ENCODE measurements at regions not wholly inside any gene's neighbourhood (a gene's known extent, or its start where the extent isn't known, plus 50 kb on each side); places are given as distances from the start of the nearest gene placed in this dataset.

DNA sequence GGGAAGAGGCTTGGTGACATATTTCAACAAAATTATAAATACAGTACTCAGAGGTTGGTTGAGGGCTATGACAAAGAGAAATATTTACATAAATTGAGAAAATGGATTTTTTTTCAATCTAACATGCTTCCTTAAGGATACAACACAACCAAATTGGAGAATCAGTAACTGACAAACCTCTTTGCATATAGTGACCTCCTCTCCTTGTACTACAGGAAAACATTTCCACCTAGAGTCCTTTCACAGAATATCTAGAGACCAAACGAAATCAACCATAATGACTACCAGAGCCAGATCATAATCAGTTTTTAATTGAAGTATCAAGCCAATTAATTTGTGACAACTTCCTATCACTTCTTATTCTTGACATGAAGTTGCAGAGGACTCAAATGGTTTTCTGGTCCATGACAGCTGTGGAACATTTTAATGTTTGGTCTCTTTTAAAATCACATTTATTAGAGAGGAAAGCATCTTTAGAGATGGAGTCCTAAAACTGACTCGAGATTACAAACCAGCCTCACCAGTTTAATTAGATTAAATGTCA, 1636.5 kb upstream of the C9orf72 start:
- no peak overlapping the region for H3K56ac ChIP-seq (replicated peaks; ENCODE audit: insufficient read length, low read depth, low read length)
- peaks cover 0 to 54% of the 10 kb centered on the region in 2 experiments; a peak in 2 of 4 replicates for H3K79me2 ChIP-seq (ENCODE audit: control insufficient read depth in 1 of 2, insufficient read depth in 2 of 2, low read length in 2 of 2)
- no peak overlapping the region for H3K4me2 ChIP-seq (ENCODE audit: insufficient read depth in 1 of 2, low read depth in 2 of 2, low read length in 2 of 2)
- no peak overlapping the region for H3K4ac ChIP-seq (replicated peaks; ENCODE audit: insufficient read length, low read depth, low read length)
- peaks cover 26% of the 10 kb centered on the region for H3K23me2 ChIP-seq (ENCODE audit: low read depth, low read length)
- H3K27ac ChIP-seq (ENCODE audit: low read depth, low read length) = no peak overlapping the region
- FAIRE-seq (no peak), DNase-seq (ENCODE audit: low read depth in 1 of 2, low spot score in 2 of 2) (no peak)
- H3K4me3 ChIP-seq (ENCODE audit: extremely low read depth in 1 of 4, insufficient read depth in 2 of 4, low read depth in 3 of 4, low read length in 4 of 4) = no peak overlapping the region
- H3K9ac ChIP-seq (replicated peaks in 1 of 4; ENCODE audit: extremely low read depth in 1 of 4, low read depth in 3 of 4, low read length in 3 of 4) = no peak overlapping the region
- no peak overlapping the region for H2AK5ac ChIP-seq (ENCODE audit: low read depth, low read length)
- H2BK12ac ChIP-seq (ENCODE audit: low read depth, low read length) = no peak overlapping the region
- no peaks in the 10 kb centered on the region for H3K79me1 ChIP-seq (ENCODE audit: low read depth, low read length)
- CTCF ChIA-PET (ENCODE audit: partially characterized antibody) = no interaction called here
- H2BK20ac ChIP-seq (ENCODE audit: low read length) = no peak overlapping the region
- H2BK5ac ChIP-seq (ENCODE audit: low read depth, low read length) = no peak overlapping the region
- WGBS, 2 experiments (ENCODE audit: extremely low coverage in 1 of 2, insufficient coverage in 1 of 2, insufficient read length in 1 of 2, insufficient replicate concordance in 2 of 2, low coverage in 1 of 2, low lambda C conversion rate in 2 of 2, missing lambda C conversion rate in 1 of 2) = 78% methylated on average over 2 of the region's 2 CpGs; no CpG with 5 or more reads in 1 of the 2 experiments
- no peak overlapping the region for H3K14ac ChIP-seq (ENCODE audit: insufficient read length)
- TF ChIP-seq RAD21 (IDR thresholded peaks at IDR 0.05 in 1 of 2, conservative IDR thresholded peaks at IDR 0.05 in 1 of 2; ENCODE audit: low read depth in 2 of 2, low read length in 2 of 2) (peak; percentile 39 to 40), ATF2 (IDR thresholded peaks at IDR 0.05; ENCODE audit: low read length) (no peak)
- no peak overlapping the region for H4K8ac ChIP-seq (ENCODE audit: extremely low read depth, insufficient read depth, low read length)
- H2BK15ac ChIP-seq (ENCODE audit: low read length) = no peak overlapping the region
- H4K5ac ChIP-seq (ENCODE audit: insufficient read length, low read depth, low read length) = no peak overlapping the region
- H2AFZ ChIP-seq (ENCODE audit: low read length) = no peak overlapping the region
- H4K91ac ChIP-seq (replicated peaks; ENCODE audit: insufficient read length, low read length) = no peak overlapping the region
- no peak overlapping the region for H3K18ac ChIP-seq (ENCODE audit: extremely low read depth, low read length)
- peaks cover 0 to 1% of the 10 kb centered on the region in 2 experiments for H4K20me1 ChIP-seq (replicated peaks in 1 of 2; ENCODE audit: control insufficient read depth in 1 of 2, insufficient read depth in 2 of 2, low read length in 2 of 2)
- POLR2A ChIA-PET (ENCODE audit: partially characterized antibody) = no interaction called here
- H3K36me3 ChIP-seq (ENCODE audit: control insufficient read depth in 2 of 4, insufficient read depth in 4 of 4, low read length in 3 of 4) = no peaks in the 10 kb centered on the region
- peaks cover 0 to 5% (median 3%) of the 10 kb centered on the region in 4 experiments; a peak in 5 of 7 replicates for H3K4me1 ChIP-seq (replicated peaks in 1 of 4; ENCODE audit: control insufficient read depth in 3 of 4, insufficient read depth in 4 of 4, low read length in 3 of 4)
- H3K27me3 ChIP-seq (replicated peaks in 1 of 4; ENCODE audit: control insufficient read depth in 3 of 4, extremely low read depth in 1 of 4, insufficient read depth in 3 of 4, low read length in 3 of 4) = peaks cover 0 to 5% (median 1%) of the 10 kb centered on the region in 4 experiments; a peak in 4 of 7 replicates
- no peak overlapping the region for H2BK120ac ChIP-seq (replicated peaks; ENCODE audit: low read depth, low read length)
- H3K23ac ChIP-seq (ENCODE audit: insufficient read length) = no peak overlapping the region
- no peaks in the 10 kb centered on the region for H3K9me3 ChIP-seq (ENCODE audit: insufficient read depth in 2 of 2, low read depth in 1 of 2, low read length in 1 of 2)
